Glutamatergic neuron (in vitro differentiated cells): ENCODE measurements at regions not wholly inside any gene's neighbourhood (a gene's known extent, or its start where the extent isn't known, plus 50 kb on each side); places are given as distances from the start of the nearest gene placed in this dataset.

Experiments
- DNase-seq: peaks from one replicate; pipeline ENCODE4 v3.0.0; 2022
- H3K27ac Mint-ChIP-seq: one replicate; pipeline ENCODE4 v1.8.0; 2020; ENCODE audit warnings: mild to moderate bottlenecking, mixed read lengths, inconsistent platforms; ENCODE audit not compliant: unreplicated experiment
- H3K27me3 Mint-ChIP-seq: one replicate; pipeline ENCODE4 v1.8.0; 2020; ENCODE audit warnings: mild to moderate bottlenecking, moderate library complexity, mixed read lengths, inconsistent platforms; ENCODE audit not compliant: unreplicated experiment
- H3K36me3 Mint-ChIP-seq: one replicate; pipeline ENCODE4 v1.8.0; 2020; ENCODE audit warnings: mild to moderate bottlenecking, mixed read lengths, inconsistent platforms; ENCODE audit not compliant: unreplicated experiment
- H3K4me1 Mint-ChIP-seq: one replicate; pipeline ENCODE4 v1.8.0; 2020; ENCODE audit warnings: mild to moderate bottlenecking, low read depth, mixed read lengths, inconsistent platforms; ENCODE audit not compliant: unreplicated experiment
- H3K4me3 Mint-ChIP-seq: one replicate; pipeline ENCODE4 v1.8.0; 2020; ENCODE audit warnings: mild to moderate bottlenecking, mixed read lengths, inconsistent platforms; ENCODE audit not compliant: unreplicated experiment
- H3K9me3 Mint-ChIP-seq: one replicate; pipeline ENCODE4 v1.8.0; 2020; ENCODE audit warnings: mild to moderate bottlenecking, moderate library complexity, mixed read lengths, inconsistent platforms; ENCODE audit not compliant: unreplicated experiment
- TF ChIP-seq, protein P1 (sequence below): fragments of 200-600 bp; sonication (generic); IDR thresholded peaks from one replicate; pipeline ENCODE4 v1.5.0; 2021; ENCODE audit not compliant: partially characterized antibody, unreplicated experiment

GRCh38 chr15:31157644-31158069, 56.1 kb upstream of the TRPM1 start:
- TF ChIP-seq, protein P1, sequence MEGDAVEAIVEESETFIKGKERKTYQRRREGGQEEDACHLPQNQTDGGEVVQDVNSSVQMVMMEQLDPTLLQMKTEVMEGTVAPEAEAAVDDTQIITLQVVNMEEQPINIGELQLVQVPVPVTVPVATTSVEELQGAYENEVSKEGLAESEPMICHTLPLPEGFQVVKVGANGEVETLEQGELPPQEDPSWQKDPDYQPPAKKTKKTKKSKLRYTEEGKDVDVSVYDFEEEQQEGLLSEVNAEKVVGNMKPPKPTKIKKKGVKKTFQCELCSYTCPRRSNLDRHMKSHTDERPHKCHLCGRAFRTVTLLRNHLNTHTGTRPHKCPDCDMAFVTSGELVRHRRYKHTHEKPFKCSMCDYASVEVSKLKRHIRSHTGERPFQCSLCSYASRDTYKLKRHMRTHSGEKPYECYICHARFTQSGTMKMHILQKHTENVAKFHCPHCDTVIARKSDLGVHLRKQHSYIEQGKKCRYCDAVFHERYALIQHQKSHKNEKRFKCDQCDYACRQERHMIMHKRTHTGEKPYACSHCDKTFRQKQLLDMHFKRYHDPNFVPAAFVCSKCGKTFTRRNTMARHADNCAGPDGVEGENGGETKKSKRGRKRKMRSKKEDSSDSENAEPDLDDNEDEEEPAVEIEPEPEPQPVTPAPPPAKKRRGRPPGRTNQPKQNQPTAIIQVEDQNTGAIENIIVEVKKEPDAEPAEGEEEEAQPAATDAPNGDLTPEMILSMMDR: no peak
- DNase-seq: no peak
- peaks cover 3% of the 10 kb centered on the region for H3K9me3 Mint-ChIP-seq
- H3K36me3 Mint-ChIP-seq: no peaks in the 10 kb centered on the region
- no peak overlapping the region for H3K27ac Mint-ChIP-seq
- peaks cover 2% of the 10 kb centered on the region for H3K27me3 Mint-ChIP-seq
- peaks cover 7% of the 10 kb centered on the region for H3K4me1 Mint-ChIP-seq
- H3K4me3 Mint-ChIP-seq: no peak overlapping the region

GRCh38 chr15:31158858-31159569, 57.5 kb upstream of the TRPM1 start:
- no peak for DNase-seq
- TF ChIP-seq, protein P1: no peak
- Mint-ChIP-seq H3K4me1 (peaks cover 8% of the 10 kb centered on the region), H3K36me3 (no peaks in the 10 kb centered on the region), H3K9me3 (peaks cover 3% of the 10 kb centered on the region), H3K27ac (no peak overlapping the region), H3K27me3 (peaks cover 9% of the 10 kb centered on the region), H3K4me3 (no peak overlapping the region)

- Mint-ChIP-seq H3K9me3 (peaks cover 3% of the 10 kb centered on the region), H3K27me3 (peaks cover 9% of the 10 kb centered on the region), H3K27ac (no peak overlapping the region), H3K36me3 (no peaks in the 10 kb centered on the region), H3K4me1 (peaks cover 4% of the 10 kb centered on the region), H3K4me3 (no peak overlapping the region)
- no peak for DNase-seq
- TF ChIP-seq, protein P1: no peak
Measured at GRCh38 chr15:31159837-31160236, 58.3 kb upstream of the TRPM1 start.

DNA sequence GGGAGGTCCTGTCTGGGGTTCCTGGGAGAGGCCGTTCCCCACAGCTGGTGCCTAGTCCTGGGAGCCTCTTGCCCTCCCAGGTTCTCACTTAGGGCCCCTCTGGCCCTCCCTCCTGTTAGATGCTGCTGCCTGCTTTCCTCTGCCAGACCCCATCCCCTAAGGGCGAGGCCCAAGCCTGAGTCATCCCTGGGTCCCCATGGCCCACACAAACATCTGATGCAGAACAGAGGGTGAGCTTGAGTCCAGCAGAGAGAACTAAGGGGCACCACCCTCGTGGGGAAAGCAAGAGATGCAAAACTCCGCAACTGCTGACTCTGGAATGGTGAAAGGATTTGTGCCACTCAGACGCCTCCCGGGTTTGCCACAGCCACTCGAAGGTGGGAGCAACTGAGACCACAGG, 58.8 kb upstream of the TRPM1 start:
- Mint-ChIP-seq H3K36me3 (no peaks in the 10 kb centered on the region), H3K4me1 (peaks cover 3% of the 10 kb centered on the region), H3K27me3 (peaks cover 9% of the 10 kb centered on the region), H3K27ac (no peak overlapping the region), H3K4me3 (no peak overlapping the region), H3K9me3 (peaks cover 3% of the 10 kb centered on the region)
- TF ChIP-seq, protein P1: no peak
- no peak for DNase-seq

- peaks cover 3% of the 10 kb centered on the region for H3K9me3 Mint-ChIP-seq
- no peak overlapping the region for H3K27ac Mint-ChIP-seq
- H3K36me3 Mint-ChIP-seq: no peaks in the 10 kb centered on the region
- H3K27me3 Mint-ChIP-seq: peaks cover 9% of the 10 kb centered on the region
- no peak overlapping the region for H3K4me3 Mint-ChIP-seq
- TF ChIP-seq, protein P1: no peak
- peaks cover 3% of the 10 kb centered on the region for H3K4me1 Mint-ChIP-seq
- no peak for DNase-seq
Measured at GRCh38 chr15:31160740-31161495, 59.4 kb upstream of the TRPM1 start.
